ENCODE measurements at regions not wholly inside any gene's neighbourhood (a gene's known extent, or its start where the extent isn't known, plus 50 kb on each side); places are given as distances from the start of the nearest gene placed in this dataset.
"Not testable (repeated sequence)": the region's sequence is repeated elsewhere in the genome, so short reads cannot be mapped to it uniquely, and the experiment has no call there.

GRCh38 chr4:184282251-184282713 is 64.6 kb upstream of the ENPP6 start:
- TF ChIP-seq, protein P1, sequence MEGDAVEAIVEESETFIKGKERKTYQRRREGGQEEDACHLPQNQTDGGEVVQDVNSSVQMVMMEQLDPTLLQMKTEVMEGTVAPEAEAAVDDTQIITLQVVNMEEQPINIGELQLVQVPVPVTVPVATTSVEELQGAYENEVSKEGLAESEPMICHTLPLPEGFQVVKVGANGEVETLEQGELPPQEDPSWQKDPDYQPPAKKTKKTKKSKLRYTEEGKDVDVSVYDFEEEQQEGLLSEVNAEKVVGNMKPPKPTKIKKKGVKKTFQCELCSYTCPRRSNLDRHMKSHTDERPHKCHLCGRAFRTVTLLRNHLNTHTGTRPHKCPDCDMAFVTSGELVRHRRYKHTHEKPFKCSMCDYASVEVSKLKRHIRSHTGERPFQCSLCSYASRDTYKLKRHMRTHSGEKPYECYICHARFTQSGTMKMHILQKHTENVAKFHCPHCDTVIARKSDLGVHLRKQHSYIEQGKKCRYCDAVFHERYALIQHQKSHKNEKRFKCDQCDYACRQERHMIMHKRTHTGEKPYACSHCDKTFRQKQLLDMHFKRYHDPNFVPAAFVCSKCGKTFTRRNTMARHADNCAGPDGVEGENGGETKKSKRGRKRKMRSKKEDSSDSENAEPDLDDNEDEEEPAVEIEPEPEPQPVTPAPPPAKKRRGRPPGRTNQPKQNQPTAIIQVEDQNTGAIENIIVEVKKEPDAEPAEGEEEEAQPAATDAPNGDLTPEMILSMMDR (IDR thresholded peaks at IDR 0.05) = peak; percentile 35
- intact Hi-C loops (cut with DNase I) = no loop called here
- peak; percentile 74 for DNase-seq
- ATAC-seq = peak; percentile 92
- H3K27ac ChIP-seq = peak overlapping the region; percentile 47
- peaks cover 22% of the 10 kb centered on the region for H3K4me1 ChIP-seq
- H3K9me3 ChIP-seq = no peaks in the 10 kb centered on the region
- H3K27me3 ChIP-seq = no peaks in the 10 kb centered on the region
- H3K36me3 ChIP-seq = no peaks in the 10 kb centered on the region
- no peak overlapping the region for H3K4me3 ChIP-seq

GRCh38 chr4:184281231-184282139 is 63.8 kb upstream of the ENPP6 start:
- TF ChIP-seq, protein P1 (IDR thresholded peaks at IDR 0.05) = no peak
- H3K36me3 ChIP-seq = no peaks in the 10 kb centered on the region
- peak overlapping the region; percentile 47 for H3K27ac ChIP-seq
- H3K4me1 ChIP-seq = peaks cover 22% of the 10 kb centered on the region
- no peaks in the 10 kb centered on the region for H3K27me3 ChIP-seq
- intact Hi-C loops (cut with DNase I) = no loop called here
- H3K4me3 ChIP-seq = no peak overlapping the region
- ATAC-seq (no peak), DNase-seq (no peak)
- no peaks in the 10 kb centered on the region for H3K9me3 ChIP-seq

GRCh38 chr4:184280591-184281071 is 63.0 kb upstream of the ENPP6 start:
- H3K27ac ChIP-seq = no peak overlapping the region
- H3K27me3 ChIP-seq = no peaks in the 10 kb centered on the region
- no peaks in the 10 kb centered on the region for H3K9me3 ChIP-seq
- ATAC-seq (no peak), DNase-seq (no peak)
- H3K4me1 ChIP-seq = peaks cover 22% of the 10 kb centered on the region
- H3K36me3 ChIP-seq = no peaks in the 10 kb centered on the region
- intact Hi-C loops (cut with DNase I) = no loop called here
- no peak overlapping the region for H3K4me3 ChIP-seq
- TF ChIP-seq, protein P1 (IDR thresholded peaks at IDR 0.05) = no peak

- no peaks in the 10 kb centered on the region for H3K27me3 ChIP-seq
- no peak for ATAC-seq
Observed at GRCh38 chr4:184280137-184280536, 62.5 kb upstream of the ENPP6 start.

GRCh38 chr4:184279496-184280061 is 61.9 kb upstream of the ENPP6 start:
- Histone ChIP-seq H3K27me3 (no peaks in the 10 kb centered on the region), H3K9me3 (no peaks in the 10 kb centered on the region), H3K4me3 (no peak overlapping the region), H3K36me3 (no peaks in the 10 kb centered on the region), H3K27ac (no peak overlapping the region), H3K4me1 (peaks cover 22% of the 10 kb centered on the region)
- DNase-seq = no peak
- TF ChIP-seq, protein P1 (IDR thresholded peaks at IDR 0.05) = no peak
- intact Hi-C loops (cut with DNase I) = no loop called here
- ATAC-seq = no peak

More at GRCh38 chr4:184280137-184280536, 62.5 kb upstream of the ENPP6 start:
- H3K9me3 ChIP-seq = no peaks in the 10 kb centered on the region
- DNase-seq = no peak
- intact Hi-C loops (cut with DNase I) = no loop called here
- TF ChIP-seq, protein P1 (IDR thresholded peaks at IDR 0.05) = no peak
- H3K36me3 ChIP-seq = no peaks in the 10 kb centered on the region
- H3K4me3 ChIP-seq = no peak overlapping the region
- H3K27ac ChIP-seq = no peak overlapping the region
- peaks cover 22% of the 10 kb centered on the region for H3K4me1 ChIP-seq

DNA sequence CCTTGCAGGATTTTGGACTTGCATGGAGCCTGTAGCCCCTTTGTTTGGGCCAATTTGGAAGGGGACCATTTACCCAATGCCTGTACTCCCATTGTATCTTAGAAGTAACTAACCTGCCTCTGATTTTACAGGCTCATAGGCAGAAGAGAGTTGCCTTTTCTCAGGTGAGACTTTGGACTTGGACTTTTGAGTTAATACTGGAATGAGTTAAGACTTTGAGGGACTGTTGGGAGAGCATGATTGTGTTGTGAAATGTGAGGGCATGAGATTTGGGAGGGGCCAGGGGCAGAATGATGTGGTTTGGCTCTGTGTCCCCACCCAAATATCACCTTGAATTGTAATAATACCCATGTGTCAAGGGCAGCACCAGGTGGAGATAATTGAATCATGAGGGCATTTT is 60.1 kb upstream of the ENPP6 start:
- ATAC-seq; H3K27me3 ChIP-seq; intact Hi-C loops (cut with DNase I); DNase-seq; H3K9me3 ChIP-seq; H3K36me3 ChIP-seq; H3K4me3 ChIP-seq; H3K27ac ChIP-seq: not testable (repeated sequence)
- H3K4me1 ChIP-seq = peaks cover 15% of the 10 kb centered on the region

- H3K4me1 ChIP-seq; DNase-seq; ATAC-seq; intact Hi-C loops (cut with DNase I); H3K27me3 ChIP-seq; H3K27ac ChIP-seq; H3K4me3 ChIP-seq; H3K36me3 ChIP-seq; H3K9me3 ChIP-seq: not testable (repeated sequence)
Observed at GRCh38 chr4:184277010-184277409, 59.3 kb upstream of the ENPP6 start.

DNA sequence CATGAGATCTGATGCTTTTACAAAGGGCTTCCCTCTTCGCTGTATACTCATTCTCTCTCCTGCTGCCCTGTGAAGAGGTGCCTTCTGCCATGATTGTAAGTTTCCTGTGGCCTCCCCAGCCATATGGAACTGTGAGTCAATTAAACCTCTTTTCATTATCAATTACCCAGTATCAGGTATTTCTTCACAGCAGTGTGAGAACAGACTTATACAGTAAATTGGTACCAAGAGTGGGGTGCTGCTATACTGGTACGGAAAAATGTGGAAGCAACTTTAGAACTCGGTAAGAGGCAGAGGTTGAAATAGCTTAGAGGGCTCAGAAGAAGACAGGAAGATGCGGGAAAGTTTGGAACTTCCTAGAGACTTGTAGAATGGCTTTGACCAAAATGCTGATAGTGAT is 58.7 kb upstream of the ENPP6 start:
- intact Hi-C loops (cut with DNase I); H3K9me3 ChIP-seq; H3K27ac ChIP-seq; DNase-seq; H3K4me1 ChIP-seq; H3K36me3 ChIP-seq; H3K4me3 ChIP-seq; ATAC-seq; H3K27me3 ChIP-seq: not testable (repeated sequence)

Measured in upper lobe of right lung (tissue), 1 donor.